ENCODE measurements at regions not wholly inside any gene's neighbourhood (a gene's known extent, or its start where the extent isn't known, plus 50 kb on each side); places are given as distances from the start of the nearest gene placed in this dataset.
"Not testable (repeated sequence)": the region's sequence is repeated elsewhere in the genome, so short reads cannot be mapped to it uniquely, and the experiment has no call there.

DNA sequence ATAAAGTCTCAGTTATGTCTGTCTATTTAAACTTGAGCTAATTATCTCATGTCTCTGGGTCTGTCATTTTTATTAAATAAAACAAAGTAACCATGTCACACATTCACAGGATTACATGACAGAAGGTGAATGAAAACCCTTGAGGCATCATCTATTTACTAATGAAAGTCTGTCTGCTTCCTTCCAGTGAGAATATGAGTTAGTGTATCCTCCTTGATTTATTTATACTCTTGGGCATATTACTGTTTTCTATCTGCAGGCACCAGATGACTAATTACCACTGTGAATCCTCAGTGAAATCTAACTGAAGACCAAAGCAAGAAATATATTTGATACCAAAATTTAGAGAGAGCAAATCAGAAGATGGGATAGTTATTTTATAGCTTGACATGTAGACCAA lies 163.7 kb downstream of the CDC14C start:
- DNase-seq (ENCODE audit: low spot score), result no peak
- TF ChIP-seq, protein P1, sequence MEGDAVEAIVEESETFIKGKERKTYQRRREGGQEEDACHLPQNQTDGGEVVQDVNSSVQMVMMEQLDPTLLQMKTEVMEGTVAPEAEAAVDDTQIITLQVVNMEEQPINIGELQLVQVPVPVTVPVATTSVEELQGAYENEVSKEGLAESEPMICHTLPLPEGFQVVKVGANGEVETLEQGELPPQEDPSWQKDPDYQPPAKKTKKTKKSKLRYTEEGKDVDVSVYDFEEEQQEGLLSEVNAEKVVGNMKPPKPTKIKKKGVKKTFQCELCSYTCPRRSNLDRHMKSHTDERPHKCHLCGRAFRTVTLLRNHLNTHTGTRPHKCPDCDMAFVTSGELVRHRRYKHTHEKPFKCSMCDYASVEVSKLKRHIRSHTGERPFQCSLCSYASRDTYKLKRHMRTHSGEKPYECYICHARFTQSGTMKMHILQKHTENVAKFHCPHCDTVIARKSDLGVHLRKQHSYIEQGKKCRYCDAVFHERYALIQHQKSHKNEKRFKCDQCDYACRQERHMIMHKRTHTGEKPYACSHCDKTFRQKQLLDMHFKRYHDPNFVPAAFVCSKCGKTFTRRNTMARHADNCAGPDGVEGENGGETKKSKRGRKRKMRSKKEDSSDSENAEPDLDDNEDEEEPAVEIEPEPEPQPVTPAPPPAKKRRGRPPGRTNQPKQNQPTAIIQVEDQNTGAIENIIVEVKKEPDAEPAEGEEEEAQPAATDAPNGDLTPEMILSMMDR (IDR thresholded peaks at IDR 0.05; ENCODE audit: extremely low read depth, missing control alignments), result no peak

DNA sequence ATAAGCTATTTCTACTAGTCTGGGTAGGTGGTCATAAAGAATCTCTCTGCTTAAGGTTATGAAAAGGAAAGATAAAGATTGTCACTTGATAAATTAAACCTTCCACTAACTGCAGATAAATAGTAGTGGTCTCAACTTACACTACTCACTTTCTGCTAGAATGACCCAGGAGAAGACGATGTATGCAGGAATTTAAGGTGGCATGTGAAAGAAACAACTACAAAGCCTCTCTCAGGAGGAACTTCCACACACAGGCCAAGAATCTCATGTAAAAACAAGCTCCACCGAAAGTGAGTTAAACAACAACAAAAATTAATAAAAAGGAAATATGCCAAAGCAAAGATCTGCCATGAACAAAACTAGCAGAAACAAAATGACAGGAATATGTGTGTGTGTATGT lies 165.4 kb downstream of the CDC14C start:
- no peak for DNase-seq (ENCODE audit: low spot score)
- TF ChIP-seq, protein P1 (IDR thresholded peaks at IDR 0.05; ENCODE audit: extremely low read depth, missing control alignments), result no peak

DNA sequence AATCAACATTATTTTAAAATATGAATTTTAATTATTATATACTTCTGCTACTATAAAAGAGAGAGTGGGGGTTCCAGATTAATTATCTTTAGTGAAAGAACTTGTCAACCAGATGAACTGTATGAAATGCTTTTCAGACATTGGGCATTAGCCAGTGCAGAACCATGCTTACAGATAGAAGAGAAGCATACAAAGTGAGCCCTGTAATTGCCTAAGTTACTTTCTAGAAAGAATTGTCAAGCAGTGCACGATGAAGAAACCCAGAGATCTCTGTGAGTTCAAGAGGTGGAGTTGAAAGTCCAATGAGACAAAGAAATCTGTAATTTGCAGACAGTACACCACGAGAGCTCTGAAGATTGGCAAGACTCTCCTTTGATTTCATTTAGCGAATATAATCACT lies 166.7 kb downstream of the CDC14C start:
- TF ChIP-seq, protein P1 (IDR thresholded peaks at IDR 0.05; ENCODE audit: extremely low read depth, missing control alignments), result no peak
- no peak for DNase-seq (ENCODE audit: low spot score)

DNA sequence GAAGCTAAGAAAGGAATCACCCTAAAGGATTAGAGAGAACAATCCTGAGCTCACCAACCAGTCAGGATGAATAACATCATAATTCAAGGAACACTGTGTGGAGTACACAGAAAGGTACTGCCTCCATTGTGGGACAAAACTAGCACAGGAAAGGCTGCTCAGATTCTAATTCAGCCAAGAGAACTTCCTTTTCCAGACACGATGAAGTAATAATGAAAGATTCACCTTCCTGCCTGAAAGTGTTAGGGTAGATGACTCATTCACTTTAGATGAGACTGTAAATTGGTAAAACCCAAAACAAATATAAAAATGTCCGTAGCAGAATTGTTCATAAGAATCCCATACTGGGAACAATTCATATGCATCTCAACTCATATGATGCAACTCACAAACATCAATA lies 167.2 kb downstream of the CDC14C start:
- TF ChIP-seq, protein P1 (IDR thresholded peaks at IDR 0.05; ENCODE audit: extremely low read depth, missing control alignments), result no peak
- DNase-seq (ENCODE audit: low spot score), result no peak

DNA sequence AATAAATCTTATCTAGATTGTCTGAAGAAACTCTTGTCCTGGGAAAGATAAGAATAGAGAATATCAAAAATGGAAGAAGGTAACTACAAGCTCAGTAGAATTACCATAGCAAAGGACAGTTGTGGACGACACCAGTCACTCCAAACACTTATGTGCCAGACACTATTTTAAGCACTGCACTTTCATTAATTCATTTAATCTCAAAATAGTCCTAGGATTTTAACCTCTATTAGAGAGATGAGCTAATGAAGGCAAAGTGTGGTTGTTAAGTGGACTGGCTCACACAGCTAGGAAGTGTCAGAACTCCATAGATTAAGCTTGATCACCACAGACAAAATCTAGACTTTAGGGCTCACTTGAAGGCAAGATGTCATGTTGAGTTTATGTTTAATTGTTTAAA lies 168.9 kb downstream of the CDC14C start:
- TF ChIP-seq, protein P1 (IDR thresholded peaks at IDR 0.05; ENCODE audit: extremely low read depth, missing control alignments), result no peak
- no peak for DNase-seq (ENCODE audit: low spot score)

DNA sequence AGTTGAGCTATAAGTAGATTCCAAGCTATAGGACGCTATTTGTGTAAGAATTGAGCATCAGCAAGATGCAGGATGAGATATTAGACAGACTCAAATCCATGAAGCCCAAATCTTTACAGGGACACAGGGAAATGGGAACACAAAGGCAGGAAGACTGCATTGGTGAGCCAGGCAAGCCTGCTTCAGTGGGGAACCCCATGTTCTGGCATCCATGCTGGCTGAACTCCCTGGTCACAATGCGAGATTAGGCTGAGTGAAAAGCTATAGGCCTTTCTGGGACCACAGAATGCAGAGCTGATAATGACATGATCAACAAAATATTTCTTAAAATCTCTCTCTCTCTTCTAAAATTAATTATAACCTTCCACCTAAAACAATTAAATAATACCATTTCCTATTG lies 170.5 kb downstream of the CDC14C start:
- DNase-seq (ENCODE audit: low spot score), result no peak
- TF ChIP-seq, protein P1 (IDR thresholded peaks at IDR 0.05; ENCODE audit: extremely low read depth, missing control alignments), result no peak

DNA sequence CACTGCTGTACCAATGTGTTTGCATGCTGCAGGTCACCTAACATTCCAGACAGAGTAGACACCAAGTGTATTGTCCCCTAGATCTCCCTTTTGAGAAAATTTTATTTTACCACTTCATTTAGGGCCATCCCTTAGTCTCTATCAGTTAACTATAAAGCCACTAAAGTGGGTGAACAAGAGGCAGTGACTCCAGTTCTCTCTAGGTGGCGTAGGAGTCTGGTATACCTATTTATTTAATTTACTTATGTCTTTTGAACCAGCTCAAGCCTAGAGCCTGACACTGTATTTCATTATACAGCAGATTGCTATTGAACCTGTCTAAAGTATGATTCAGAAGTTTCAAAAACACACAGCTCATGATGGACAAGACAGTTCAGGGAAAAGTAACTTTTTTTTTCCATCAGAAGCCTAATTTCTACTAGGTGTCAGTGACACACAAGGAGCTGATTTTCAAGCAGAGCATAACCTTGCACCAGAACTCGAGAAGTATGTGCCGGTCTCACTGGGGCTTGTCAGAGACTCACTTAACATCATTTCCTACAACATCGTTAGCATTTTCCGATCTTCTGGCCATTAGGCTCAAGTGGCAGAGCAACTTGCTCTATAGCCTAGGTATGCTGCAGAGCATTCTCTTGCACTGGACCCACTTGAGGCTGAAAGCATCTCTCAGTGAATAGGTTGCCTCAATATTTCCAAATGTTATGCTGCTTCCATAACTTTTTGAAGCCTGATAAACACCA lies 175.4 kb downstream of the CDC14C start:
- TF ChIP-seq, protein P1 (IDR thresholded peaks at IDR 0.05; ENCODE audit: extremely low read depth, missing control alignments), result no peak
- no peak for DNase-seq (ENCODE audit: low spot score)

DNA sequence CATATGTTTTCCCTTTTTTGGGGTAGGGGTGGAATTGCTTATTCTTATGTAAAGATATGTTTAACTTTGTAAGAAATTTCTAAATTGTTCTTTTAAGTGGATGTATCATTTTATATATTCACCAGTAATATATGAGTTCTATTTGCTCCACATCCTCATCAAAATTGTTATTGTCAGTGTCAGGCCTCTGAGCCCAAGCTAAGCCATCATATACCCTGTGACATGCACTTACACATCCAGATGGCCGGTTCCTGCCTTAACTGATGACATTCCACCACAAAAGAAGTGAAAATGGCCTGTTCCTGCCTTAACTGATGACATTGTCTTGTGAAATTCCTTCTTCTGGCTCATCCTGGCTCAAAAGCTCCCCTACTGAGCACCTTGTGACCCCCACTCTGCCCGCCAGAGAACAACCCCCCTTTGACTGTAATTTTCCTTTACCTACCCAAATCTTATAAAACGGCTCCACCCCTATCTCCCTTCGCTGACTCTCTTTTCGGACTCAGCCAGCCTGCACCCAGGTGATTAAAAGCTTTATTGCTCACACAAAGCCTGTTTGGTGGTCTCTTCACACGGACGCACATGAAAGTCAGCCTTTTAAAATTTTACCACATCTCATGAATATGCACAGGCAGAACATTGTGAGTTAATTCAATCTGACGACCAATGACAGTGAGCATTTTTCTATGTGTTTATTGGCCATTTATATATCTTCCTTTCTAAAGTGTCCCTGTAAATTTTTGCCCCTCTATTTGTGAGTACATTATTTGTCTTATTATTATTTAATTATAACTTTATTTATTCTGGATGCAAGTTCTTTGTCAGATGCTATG lies 176.8 kb downstream of the CDC14C start:
- DNase-seq (ENCODE audit: low spot score), result not testable (repeated sequence)

Measured in GM20000 (cell line).